PC-9 (cell line): ENCODE measurements at regions not wholly inside any gene's neighbourhood (a gene's known extent, or its start where the extent isn't known, plus 50 kb on each side); places are given as distances from the start of the nearest gene placed in this dataset.

Source experiments
- BruUV-seq: library from RNA; stranded (reverse); fragments of 400-500 nt; replicated peaks from 2 replicates; lab custom pipeline; 2021; lab: Mats Ljungman, UMichigan
- CTCF ChIA-PET: fragments of 300-600 bp; sonication (Branson Sonifier 250); formaldehyde crosslinking; loops from one replicate; lab custom pipeline; 2022; ENCODE audit warnings: antibody characterized with exemption; lab: Charles Lee
- POLR2A ChIA-PET: fragments of 300-600 bp; sonication (Branson Sonifier 250); formaldehyde crosslinking; loops from one replicate; lab custom pipeline; 2022; ENCODE audit warnings: antibody characterized with exemption; ENCODE audit not compliant: unreplicated experiment; lab: Charles Lee
- DNase-seq, 2 experiments: peaks; one replicate each; pipeline versions ENCODE4 v3.0.0 to v3.0.0-alpha.2; 2015 to 2022; ENCODE audit warnings: mixed read lengths in 1 of 2
- H2AFZ ChIP-seq: fragments of 200-600 bp; sonication (generic); 2 replicates; pipeline ENCODE4 v1.8.1; 2017; ENCODE audit warnings: antibody characterized with exemption
- H3F3A ChIP-seq: fragments of 200-600 bp; sonication (generic); 2 replicates; pipeline ENCODE4 v1.8.1; 2017; ENCODE audit warnings: antibody characterized with exemption, mild to moderate bottlenecking, low read depth; ENCODE audit not compliant: insufficient read depth
- H3K27ac ChIP-seq: fragments of 200-600 bp; sonication (generic); 2 replicates; pipeline ENCODE4 v1.6.1; 2016; ENCODE audit warnings: mixed run types
- H3K27me3 ChIP-seq: fragments of 200-600 bp; sonication (generic); 2 replicates; pipeline ENCODE4 v1.6.1; 2016; ENCODE audit warnings: low read depth, mixed run types; ENCODE audit not compliant: insufficient read depth
- H3K36me3 ChIP-seq: fragments of 200-600 bp; sonication (generic); 2 replicates; pipeline ENCODE4 v1.6.1; 2016; ENCODE audit warnings: low read depth, mixed run types
- H3K4me1 ChIP-seq: fragments of 200-600 bp; sonication (generic); replicated peaks from 2 replicates; pipeline ENCODE4 v1.6.1; 2016; ENCODE audit warnings: mixed run types; ENCODE audit not compliant: insufficient read depth
- H3K4me2 ChIP-seq: fragments of 200-600 bp; sonication (generic); 2 replicates; pipeline ENCODE4 v1.6.1; 2017; ENCODE audit warnings: mixed run types
- H3K4me3 ChIP-seq: fragments of 200-600 bp; sonication (generic); 2 replicates; pipeline ENCODE4 v1.6.1; 2016; ENCODE audit warnings: mixed run types
- H3K79me2 ChIP-seq: fragments of 200-600 bp; sonication (generic); 2 replicates; pipeline ENCODE4 v1.6.1; 2017; ENCODE audit warnings: low read depth, mixed run types
- H3K9me2 ChIP-seq: fragments of 200-600 bp; sonication (generic); 2 replicates; pipeline ENCODE4 v1.8.1; 2017; ENCODE audit warnings: mild to moderate bottlenecking; ENCODE audit not compliant: insufficient read depth
- H3K9me3 ChIP-seq: fragments of 200-600 bp; sonication (generic); 2 replicates; pipeline ENCODE4 v1.8.1; 2016; ENCODE audit warnings: low read depth; ENCODE audit not compliant: insufficient read depth
- H4K20me1 ChIP-seq: fragments of 200-600 bp; sonication (generic); 2 replicates; pipeline ENCODE4 v1.8.1; 2017; ENCODE audit not compliant: insufficient read depth
- CTCF ChIP-seq: fragments of 200-600 bp; sonication (generic); conservative IDR thresholded peaks from 2 replicates; pipeline ENCODE4 v1.6.1; 2017; ENCODE audit warnings: mixed run types, antibody characterized with exemption, mild to moderate bottlenecking, moderate library complexity
- EZH2 ChIP-seq: fragments of 200-600 bp; sonication (generic); IDR thresholded peaks from 2 replicates; pipeline ENCODE4 v1.8.0; 2017; ENCODE audit warnings: antibody characterized with exemption, low read depth
- intact Hi-C: fragments of 100-400 bp; cut with micrococcal nuclease; formaldehyde crosslinking; loops from one replicate; pipeline ENCODE4 v1.10.0; 2022; ENCODE audit not compliant: unreplicated experiment

- H2AFZ ChIP-seq = no peak overlapping the region
- no peak overlapping the region for H3K27ac ChIP-seq
- H3K4me1 ChIP-seq = no peaks in the 10 kb centered on the region
- H3K36me3 ChIP-seq = no peaks in the 10 kb centered on the region
- POLR2A ChIA-PET = no interaction called here
- no peaks in the 10 kb centered on the region for H3F3A ChIP-seq
- H3K79me2 ChIP-seq = no peaks in the 10 kb centered on the region
- no peaks in the 10 kb centered on the region for H3K9me3 ChIP-seq
- H3K9me2 ChIP-seq = no peaks in the 10 kb centered on the region
- TF ChIP-seq EZH2 = no peak
- no peak for TF ChIP-seq CTCF
- H3K27me3 ChIP-seq = no peaks in the 10 kb centered on the region
- H3K4me3 ChIP-seq = no peak overlapping the region
- no peak for DNase-seq
- no peak overlapping the region for H3K4me2 ChIP-seq
- intact Hi-C loops = no loop called here
- BruUV-seq = no TSS peak
- CTCF ChIA-PET = no interaction called here
- H4K20me1 ChIP-seq = no peaks in the 10 kb centered on the region
Observed at GRCh38 chr18:45127405-45127804, 446.7 kb downstream of the SETBP1 start.

GRCh38 chr18:45133276-45133675, 452.6 kb downstream of the SETBP1 start:
- no peak for TF ChIP-seq CTCF
- TF ChIP-seq EZH2 = no peak
- Histone ChIP-seq H4K20me1 (no peaks in the 10 kb centered on the region), H3K4me1 (no peaks in the 10 kb centered on the region), H3K4me2 (no peak overlapping the region), H3K9me2 (no peaks in the 10 kb centered on the region), H3F3A (no peaks in the 10 kb centered on the region), H3K36me3 (no peaks in the 10 kb centered on the region), H2AFZ (no peak overlapping the region), H3K9me3 (no peaks in the 10 kb centered on the region; the same call in 1 of the 2 replicates), H3K79me2 (no peaks in the 10 kb centered on the region), H3K27me3 (no peaks in the 10 kb centered on the region), H3K27ac (no peak overlapping the region), H3K4me3 (no peak overlapping the region)
- intact Hi-C loops = no loop called here
- CTCF ChIA-PET = no interaction called here
- no peak for DNase-seq
- POLR2A ChIA-PET = no interaction called here
- no TSS peak for BruUV-seq

- no peak overlapping the region for H2AFZ ChIP-seq
- no peak for TF ChIP-seq EZH2
- TF ChIP-seq CTCF = no peak
- peaks cover 6% of the 10 kb centered on the region; the same call in 1 of the 2 replicates for H3K9me3 ChIP-seq
- no peaks in the 10 kb centered on the region for H4K20me1 ChIP-seq
- H3K4me2 ChIP-seq = no peak overlapping the region
- no peaks in the 10 kb centered on the region for H3K9me2 ChIP-seq
- no peaks in the 10 kb centered on the region for H3F3A ChIP-seq
- no peaks in the 10 kb centered on the region for H3K79me2 ChIP-seq
- CTCF ChIA-PET = no interaction called here
- no peaks in the 10 kb centered on the region for H3K36me3 ChIP-seq
- intact Hi-C loops = no loop called here
- no peak for DNase-seq
- no peak overlapping the region for H3K4me3 ChIP-seq
- BruUV-seq = no TSS peak
- H3K27me3 ChIP-seq = no peaks in the 10 kb centered on the region
- no peak overlapping the region for H3K27ac ChIP-seq
- POLR2A ChIA-PET = no interaction called here
- peaks cover 2% of the 10 kb centered on the region for H3K4me1 ChIP-seq
Observed at GRCh38 chr18:45136381-45137086, 455.8 kb downstream of the SETBP1 start.
